GM12891 (cell line): ENCODE measurements at regions not wholly inside any gene's neighbourhood (a gene's known extent, or its start where the extent isn't known, plus 50 kb on each side); places are given as distances from the start of the nearest gene placed in this dataset.

Source experiments
- POLR2A ChIP-seq: IDR thresholded peaks from 2 replicates; pipeline ENCODE4 v1.6.1; 2011; ENCODE audit warnings: low read depth, low read length, control low read depth
- POLR2AphosphoS5 ChIP-seq: IDR thresholded peaks from 2 replicates; pipeline ENCODE4 v1.6.1; 2011; ENCODE audit warnings: low read depth, low read length, control low read depth

GRCh38 chr7:115559877-115560276, 470.7 kb downstream of the TFEC start:
- no peak for TF ChIP-seq POLR2AphosphoS5
- no peak for TF ChIP-seq POLR2A
